AG09309 (cell line): ENCODE measurements at regions not wholly inside any gene's neighbourhood (a gene's known extent, or its start where the extent isn't known, plus 50 kb on each side); places are given as distances from the start of the nearest gene placed in this dataset.

Source experiments
- DNase-seq: peaks from one replicate; pipeline ENCODE4 v3.0.0-alpha.2; 2010; ENCODE audit warnings: low read depth
- H3K4me3 ChIP-seq: 2 replicates; pipeline ENCODE4 v1.5.1; 2011; ENCODE audit warnings: mild to moderate bottlenecking, low read depth, low read length, moderate library complexity; ENCODE audit not compliant: control insufficient read depth
- CTCF ChIP-seq: IDR thresholded peaks from 2 replicates; pipeline ENCODE4 v1.5.1; 2011; ENCODE audit warnings: mild to moderate bottlenecking, low read depth, low read length, inconsistent platforms; ENCODE audit not compliant: insufficient read depth, control insufficient read depth; ENCODE audit errors: missing control alignments

DNA sequence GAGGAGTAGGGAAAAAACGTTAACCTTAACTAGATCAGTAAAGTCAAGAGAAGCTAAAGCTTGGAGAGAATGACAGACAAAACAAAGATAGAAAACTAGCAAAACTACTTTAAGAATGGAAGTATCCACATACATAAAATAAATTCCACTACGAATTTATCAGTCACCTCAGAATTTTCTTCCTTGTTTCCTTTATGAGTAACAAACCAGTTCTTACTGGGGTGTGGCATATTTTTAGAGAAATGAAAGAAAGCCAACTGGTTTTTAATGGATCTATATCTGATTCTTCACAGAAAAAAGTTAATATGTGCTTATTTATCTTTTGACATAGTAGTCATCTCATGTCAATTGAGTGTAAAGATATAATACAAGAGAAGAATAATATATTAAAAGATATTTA, 2033.7 kb upstream of the CELF4 start:
- no peak overlapping the region for H3K4me3 ChIP-seq
- no peak for TF ChIP-seq CTCF
- DNase-seq = no peak

DNA sequence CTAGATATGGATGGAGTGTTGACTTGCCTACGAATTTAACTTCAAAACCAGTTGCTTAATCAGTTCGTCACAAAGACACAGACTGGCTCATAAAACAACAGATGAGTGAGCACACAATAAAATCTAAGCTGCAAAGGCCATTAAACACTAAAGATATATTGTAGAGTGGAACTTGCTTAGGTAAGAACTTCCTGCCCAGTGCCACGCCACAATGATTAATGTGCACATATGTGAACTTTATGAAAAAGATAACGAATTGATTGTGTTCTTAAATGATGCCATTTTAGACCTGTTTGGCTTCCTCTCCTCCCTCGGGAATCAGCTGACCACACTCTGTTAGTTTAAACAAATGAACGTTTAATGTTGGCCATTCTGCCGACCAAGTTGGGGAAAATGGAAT, 2031.3 kb upstream of the CELF4 start:
- no peak overlapping the region for H3K4me3 ChIP-seq
- no peak for DNase-seq
- no peak for TF ChIP-seq CTCF

GRCh38 chr18:39596221-39596620, 2030.6 kb upstream of the CELF4 start:
- DNase-seq = no peak
- H3K4me3 ChIP-seq = no peak overlapping the region
- no peak for TF ChIP-seq CTCF

GRCh38 chr18:39594206-39594605, 2028.6 kb upstream of the CELF4 start:
- no peak for DNase-seq
- H3K4me3 ChIP-seq = no peak overlapping the region
- no peak for TF ChIP-seq CTCF

DNA sequence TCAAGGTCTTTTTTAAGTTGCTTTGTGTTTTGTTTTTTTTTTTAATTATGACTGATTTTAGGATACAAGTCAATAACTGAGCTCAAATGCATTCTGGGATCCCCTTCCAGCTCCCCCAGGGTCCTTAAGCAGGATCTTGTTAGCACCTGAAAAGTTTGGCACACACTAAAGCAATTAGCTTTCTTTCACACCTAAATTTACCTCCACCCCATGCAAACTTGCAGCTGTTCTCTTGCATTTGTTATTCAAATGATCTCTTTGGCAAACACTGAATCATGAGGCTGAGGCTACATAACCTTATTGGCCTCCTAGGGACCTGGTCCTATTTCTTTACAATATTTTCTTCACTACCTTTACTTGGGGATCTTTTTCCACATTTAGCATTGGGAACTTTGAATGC, 2026.1 kb upstream of the CELF4 start:
- no peak for DNase-seq
- TF ChIP-seq CTCF = no peak
- no peak overlapping the region for H3K4me3 ChIP-seq

DNA sequence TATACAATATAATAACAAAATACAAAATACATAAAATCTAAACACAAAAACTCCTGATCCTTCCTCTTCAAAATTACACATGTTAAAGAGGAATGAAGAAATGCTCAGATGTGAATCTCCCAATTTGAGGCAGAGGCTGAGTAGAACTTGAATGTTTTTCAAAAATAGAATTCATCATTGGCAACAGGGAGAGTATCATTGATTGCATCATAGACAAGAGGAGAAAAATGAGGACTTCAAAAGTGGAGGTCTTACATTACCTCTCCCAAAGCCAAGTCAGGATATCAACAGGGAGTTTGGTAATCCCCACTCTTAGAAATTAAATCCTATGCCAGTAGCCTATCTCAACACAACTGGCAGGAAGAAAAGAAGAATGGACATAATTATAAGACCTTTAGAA, 2023.9 kb upstream of the CELF4 start:
- H3K4me3 ChIP-seq = no peak overlapping the region
- DNase-seq = no peak
- no peak for TF ChIP-seq CTCF

DNA sequence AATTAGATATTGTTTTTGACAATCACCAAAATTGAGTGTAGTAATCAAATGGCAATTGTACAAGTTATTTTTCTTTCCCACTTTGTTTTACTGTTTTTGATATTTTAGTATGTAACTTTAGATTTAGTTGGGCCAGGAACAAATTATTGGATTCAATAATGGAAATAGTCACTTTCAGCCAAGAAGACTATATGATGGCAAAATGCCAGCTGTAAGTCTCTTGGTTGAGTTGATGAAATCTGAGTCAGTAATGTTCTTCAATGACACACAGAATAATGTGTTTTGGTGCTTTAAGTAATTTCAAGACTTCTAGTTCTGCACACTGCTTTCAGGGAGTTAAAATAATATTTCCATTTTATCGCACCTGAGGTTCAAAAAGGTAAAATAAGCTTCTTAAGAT, 2022.0 kb upstream of the CELF4 start:
- H3K4me3 ChIP-seq = no peak overlapping the region
- DNase-seq = no peak
- no peak for TF ChIP-seq CTCF
